ENCODE measurements at regions not wholly inside any gene's neighbourhood (a gene's known extent, or its start where the extent isn't known, plus 50 kb on each side); places are given as distances from the start of the nearest gene placed in this dataset.
"Not testable (repeated sequence)": the region's sequence is repeated elsewhere in the genome, so short reads cannot be mapped to it uniquely, and the experiment has no call there.

DNA sequence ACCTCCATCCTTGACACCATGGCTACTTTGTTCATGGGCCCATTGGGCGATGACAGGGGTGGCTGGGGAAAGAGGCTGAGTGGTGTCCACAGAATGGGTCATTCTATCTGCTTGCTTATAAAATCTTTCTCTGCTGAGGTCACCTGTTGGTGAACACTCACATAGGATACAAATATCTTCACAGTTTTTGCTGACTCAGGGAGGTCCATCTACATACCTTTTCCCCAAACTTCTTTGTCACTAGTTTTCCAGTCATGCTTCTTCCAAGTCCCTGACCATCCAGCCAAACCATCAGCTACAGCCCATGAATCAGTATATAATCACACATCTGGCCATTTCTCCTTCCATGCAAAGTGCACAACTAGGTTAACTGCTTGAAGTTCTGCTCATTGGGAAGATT is 347.6 kb downstream of the TMEM38B start:
- dilution Hi-C loops (cut with MboI; ENCODE audit: extremely low pct_ligation_motif_present, low sequenced_read_pairs); CTCF ChIA-PET; H3K27ac ChIP-seq (ENCODE audit: insufficient read depth, low read depth, low read length); POLR2A ChIA-PET; H3K9me3 ChIP-seq (replicated peaks; ENCODE audit: control insufficient read depth, insufficient read depth, low read length); H3K9ac ChIP-seq (replicated peaks; ENCODE audit: extremely low read depth, insufficient read depth, low read length); DNase-seq (ENCODE audit: low read depth, low spot score); H3K27me3 ChIP-seq (ENCODE audit: control insufficient read depth in 2 of 2, insufficient read depth in 2 of 2, low read length in 2 of 2); H4K20me1 ChIP-seq (replicated peaks; ENCODE audit: control insufficient read depth, extremely low read depth, insufficient read depth, low read length); FAIRE-seq; H3K4me3 ChIP-seq (replicated peaks in 1 of 3; ENCODE audit: insufficient read depth in 1 of 3, low read depth in 1 of 3, low read length in 3 of 3); H3K36me3 ChIP-seq (ENCODE audit: control insufficient read depth in 2 of 2, extremely low read depth in 1 of 2, insufficient read depth in 2 of 2, low read length in 2 of 2); H2AFZ ChIP-seq (ENCODE audit: low read depth, low read length); H3K4me1 ChIP-seq (ENCODE audit: control insufficient read depth, extremely low read depth, insufficient read depth, low read length); H3K9me1 ChIP-seq (replicated peaks; ENCODE audit: control insufficient read depth, extremely low read depth, insufficient read depth, low read length); H3K79me2 ChIP-seq (ENCODE audit: control insufficient read depth, insufficient read depth, low read length); BruUV-seq (replicated peaks); intact Hi-C loops (cut with micrococcal nuclease); H3K4me2 ChIP-seq (ENCODE audit: insufficient read depth, low read length): not testable (repeated sequence)

DNA sequence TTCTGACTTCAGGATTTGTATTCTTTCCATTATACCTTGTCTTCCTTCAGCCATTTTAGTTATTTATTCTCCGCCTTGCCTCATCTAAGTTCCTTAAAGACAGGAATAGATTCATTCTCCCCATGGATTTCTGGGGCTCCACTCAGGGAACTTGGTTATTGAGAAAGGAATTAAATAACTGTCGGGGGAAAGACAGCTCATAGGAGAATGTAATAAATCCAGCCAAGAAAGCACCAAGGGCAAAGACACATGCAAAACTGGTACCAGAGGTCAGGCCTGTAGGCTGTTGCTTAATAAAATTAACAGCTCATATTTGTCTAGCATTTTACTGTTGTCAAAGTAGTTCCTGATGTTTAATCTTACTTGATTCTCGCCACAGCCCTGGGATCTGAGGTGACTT is 357.2 kb downstream of the TMEM38B start:
- H3K4me3 ChIP-seq (replicated peaks in 1 of 3; ENCODE audit: insufficient read depth in 1 of 3, low read depth in 1 of 3, low read length in 3 of 3) = no peak overlapping the region
- H3K79me2 ChIP-seq (ENCODE audit: control insufficient read depth, insufficient read depth, low read length) = no peaks in the 10 kb centered on the region
- H3K9me1 ChIP-seq (replicated peaks; ENCODE audit: control insufficient read depth, extremely low read depth, insufficient read depth, low read length) = no peaks in the 10 kb centered on the region
- POLR2A ChIA-PET = no interaction called here
- H3K9ac ChIP-seq (replicated peaks; ENCODE audit: extremely low read depth, insufficient read depth, low read length) = no peak overlapping the region
- DNase-seq (ENCODE audit: low read depth, low spot score) (no peak), FAIRE-seq (no peak)
- intact Hi-C loops (cut with micrococcal nuclease) (no loop called here), dilution Hi-C loops (cut with MboI; ENCODE audit: extremely low pct_ligation_motif_present, low sequenced_read_pairs) (no loop called here)
- no peak overlapping the region for H2AFZ ChIP-seq (ENCODE audit: low read depth, low read length)
- no peaks in the 10 kb centered on the region for H3K27me3 ChIP-seq (ENCODE audit: control insufficient read depth in 2 of 2, insufficient read depth in 2 of 2, low read length in 2 of 2)
- CTCF ChIA-PET = no interaction called here
- no peaks in the 10 kb centered on the region for H4K20me1 ChIP-seq (replicated peaks; ENCODE audit: control insufficient read depth, extremely low read depth, insufficient read depth, low read length)
- H3K9me3 ChIP-seq (replicated peaks; ENCODE audit: control insufficient read depth, insufficient read depth, low read length) = no peaks in the 10 kb centered on the region
- no peaks in the 10 kb centered on the region for H3K4me1 ChIP-seq (ENCODE audit: control insufficient read depth, extremely low read depth, insufficient read depth, low read length)
- no TSS peak for BruUV-seq (replicated peaks)
- TF ChIP-seq FOS (IDR thresholded peaks at IDR 0.05; ENCODE audit: borderline replicate concordance, insufficient read depth, low read length) (no peak), GATA2 (IDR thresholded peaks at IDR 0.05; ENCODE audit: insufficient read depth, insufficient read length, low read depth, low read length) (no peak), POLR2A (IDR thresholded peaks at IDR 0.05; ENCODE audit: low read depth, low read length) (no peak), EZH2 (IDR thresholded peaks at IDR 0.05; ENCODE audit: borderline replicate concordance, low read depth, low read length, severe bottlenecking) (no peak)
- TF ChIP-seq, protein P1, sequence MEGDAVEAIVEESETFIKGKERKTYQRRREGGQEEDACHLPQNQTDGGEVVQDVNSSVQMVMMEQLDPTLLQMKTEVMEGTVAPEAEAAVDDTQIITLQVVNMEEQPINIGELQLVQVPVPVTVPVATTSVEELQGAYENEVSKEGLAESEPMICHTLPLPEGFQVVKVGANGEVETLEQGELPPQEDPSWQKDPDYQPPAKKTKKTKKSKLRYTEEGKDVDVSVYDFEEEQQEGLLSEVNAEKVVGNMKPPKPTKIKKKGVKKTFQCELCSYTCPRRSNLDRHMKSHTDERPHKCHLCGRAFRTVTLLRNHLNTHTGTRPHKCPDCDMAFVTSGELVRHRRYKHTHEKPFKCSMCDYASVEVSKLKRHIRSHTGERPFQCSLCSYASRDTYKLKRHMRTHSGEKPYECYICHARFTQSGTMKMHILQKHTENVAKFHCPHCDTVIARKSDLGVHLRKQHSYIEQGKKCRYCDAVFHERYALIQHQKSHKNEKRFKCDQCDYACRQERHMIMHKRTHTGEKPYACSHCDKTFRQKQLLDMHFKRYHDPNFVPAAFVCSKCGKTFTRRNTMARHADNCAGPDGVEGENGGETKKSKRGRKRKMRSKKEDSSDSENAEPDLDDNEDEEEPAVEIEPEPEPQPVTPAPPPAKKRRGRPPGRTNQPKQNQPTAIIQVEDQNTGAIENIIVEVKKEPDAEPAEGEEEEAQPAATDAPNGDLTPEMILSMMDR (IDR thresholded peaks at IDR 0.05; ENCODE audit: extremely low read depth in 1 of 2, insufficient read depth in 1 of 2, low read depth in 1 of 2, low read length in 2 of 2) = no peak
- H3K4me2 ChIP-seq (ENCODE audit: insufficient read depth, low read length) = no peak overlapping the region
- no peak overlapping the region for H3K27ac ChIP-seq (ENCODE audit: insufficient read depth, low read depth, low read length)
- H3K36me3 ChIP-seq (ENCODE audit: control insufficient read depth in 2 of 2, extremely low read depth in 1 of 2, insufficient read depth in 2 of 2, low read length in 2 of 2) = no peaks in the 10 kb centered on the region
